Breast epithelium (tissue), 4 donors: ENCODE measurements at regions not wholly inside any gene's neighbourhood (a gene's known extent, or its start where the extent isn't known, plus 50 kb on each side); places are given as distances from the start of the nearest gene placed in this dataset.

Experiments
- DNase-seq, 2 donors: peaks; one replicate each; pipeline ENCODE4 v3.0.0-alpha.2; 2019; ENCODE audit warnings: low spot score in 2 of 2
- H3K27ac ChIP-seq, 2 donors: fragments of 200-600 bp; sonication (generic) in 1 of 2; one replicate each; pipeline ENCODE4 v1.5.1; 2016 to 2019; ENCODE audit warnings: mild to moderate bottlenecking in 1 of 2
- H3K27me3 ChIP-seq, 2 donors: fragments of 200-600 bp; sonication (generic) in 1 of 2; one replicate each; pipeline versions ENCODE4 v1.5.1 to v1.6.0; 2017 to 2019; ENCODE audit warnings: control low read depth in 1 of 2, mild to moderate bottlenecking in 1 of 2
- H3K36me3 ChIP-seq: fragments of 200-600 bp; one replicate; pipeline ENCODE4 v1.5.1; 2019
- H3K4me1 ChIP-seq, 2 donors: fragments of 200-600 bp; sonication (generic); one replicate each; pipeline ENCODE4 v1.5.1; 2016 to 2019; ENCODE audit warnings: control low read depth in 1 of 2
- H3K4me3 ChIP-seq, 3 donors: fragments of 200-600 bp; sonication (generic); 1 replicate in 2 of 3; 2 replicates in 1 of 3; pipeline ENCODE4 v1.5.1; 2016 to 2019; ENCODE audit warnings: mild to moderate bottlenecking in 3 of 3, moderate library complexity in 2 of 3
- H3K9me3 ChIP-seq, 2 donors: fragments of 200-600 bp; sonication (generic) in 1 of 2; one replicate each; pipeline ENCODE4 v1.5.1; 2016 to 2019; ENCODE audit warnings: control low read depth in 1 of 2
- CTCF ChIP-seq, 3 donors: fragments of 450-650 bp; IDR thresholded peaks; one replicate each; pipeline ENCODE4 v1.5.1; 2016 to 2017; ENCODE audit warnings: antibody characterized with exemption in 3 of 3, mild to moderate bottlenecking in 3 of 3, moderate library complexity in 3 of 3
- POLR2A ChIP-seq: fragments of 450-650 bp; IDR thresholded peaks from one replicate; pipeline ENCODE4 v1.6.1; 2016; ENCODE audit warnings: antibody characterized with exemption, mild to moderate bottlenecking, moderate library complexity
- POLR2AphosphoS5 ChIP-seq, 3 donors: sonication (generic); formaldehyde crosslinking; IDR thresholded peaks; one replicate each; pipeline ENCODE4 v1.6.1; 2017; ENCODE audit warnings: antibody characterized with exemption in 3 of 3
- intact Hi-C: fragments of 100-400 bp; cut with DNase I; formaldehyde crosslinking; loops from one replicate; pipeline ENCODE4 v1.15.1; 2023; ENCODE audit warnings: low total_unique reads

GRCh38 chr18:73153271-73153670 lies 285.5 kb upstream of the NETO1 start:
- DNase-seq: no peak
- Histone ChIP-seq H3K4me1 (no peaks in the 10 kb centered on the region), H3K27ac (no peak overlapping the region), H3K9me3 (no peaks in the 10 kb centered on the region), H3K27me3 (no peaks in the 10 kb centered on the region), H3K36me3 (no peaks in the 10 kb centered on the region), H3K4me3 (no peak overlapping the region)
- intact Hi-C loops: no loop called here
- TF ChIP-seq POLR2AphosphoS5 (IDR thresholded peaks at IDR 0.05) (no peak), POLR2A (no peak), CTCF (IDR thresholded peaks at IDR 0.05) (no peak)

GRCh38 chr18:73151086-73151485 lies 283.3 kb upstream of the NETO1 start:
- intact Hi-C loops: no loop called here
- Histone ChIP-seq H3K36me3 (no peaks in the 10 kb centered on the region), H3K9me3 (no peaks in the 10 kb centered on the region), H3K27me3 (no peaks in the 10 kb centered on the region), H3K4me3 (no peak overlapping the region), H3K4me1 (no peaks in the 10 kb centered on the region), H3K27ac (no peak overlapping the region)
- TF ChIP-seq POLR2A (no peak), CTCF (IDR thresholded peaks at IDR 0.05) (no peak)
- no peak for DNase-seq

GRCh38 chr18:73150199-73150598 lies 282.4 kb upstream of the NETO1 start:
- intact Hi-C loops: no loop called here
- H3K4me3 ChIP-seq: no peak overlapping the region
- H3K27me3 ChIP-seq: no peaks in the 10 kb centered on the region
- no peaks in the 10 kb centered on the region for H3K9me3 ChIP-seq
- no peak for TF ChIP-seq POLR2AphosphoS5 (IDR thresholded peaks at IDR 0.05)
- TF ChIP-seq POLR2A: no peak
- TF ChIP-seq CTCF (IDR thresholded peaks at IDR 0.05): no peak
- DNase-seq: no peak
- no peak overlapping the region for H3K27ac ChIP-seq
- no peaks in the 10 kb centered on the region for H3K36me3 ChIP-seq
- H3K4me1 ChIP-seq: no peaks in the 10 kb centered on the region

GRCh38 chr18:73147590-73147989 lies 279.8 kb upstream of the NETO1 start:
- no peak overlapping the region for H3K4me3 ChIP-seq
- no peaks in the 10 kb centered on the region for H3K36me3 ChIP-seq
- no peak for TF ChIP-seq POLR2AphosphoS5 (IDR thresholded peaks at IDR 0.05)
- no peak for TF ChIP-seq POLR2A
- TF ChIP-seq CTCF (IDR thresholded peaks at IDR 0.05): no peak
- DNase-seq: no peak
- no peaks in the 10 kb centered on the region for H3K9me3 ChIP-seq
- H3K27me3 ChIP-seq: no peaks in the 10 kb centered on the region
- intact Hi-C loops: no loop called here
- H3K27ac ChIP-seq: no peak overlapping the region
- H3K4me1 ChIP-seq: no peaks in the 10 kb centered on the region

GRCh38 chr18:73144030-73144429 lies 276.2 kb upstream of the NETO1 start:
- no peaks in the 10 kb centered on the region for H3K9me3 ChIP-seq
- DNase-seq: no peak
- no peak overlapping the region for H3K4me3 ChIP-seq
- H3K4me1 ChIP-seq: no peaks in the 10 kb centered on the region
- intact Hi-C loops: no loop called here
- no peaks in the 10 kb centered on the region for H3K36me3 ChIP-seq
- TF ChIP-seq POLR2A (no peak), CTCF (IDR thresholded peaks at IDR 0.05) (no peak), POLR2AphosphoS5 (IDR thresholded peaks at IDR 0.05) (no peak)
- H3K27me3 ChIP-seq: no peaks in the 10 kb centered on the region
- H3K27ac ChIP-seq: no peak overlapping the region
